ENCODE measurements at regions not wholly inside any gene's neighbourhood (a gene's known extent, or its start where the extent isn't known, plus 50 kb on each side); places are given as distances from the start of the nearest gene placed in this dataset.

DNA sequence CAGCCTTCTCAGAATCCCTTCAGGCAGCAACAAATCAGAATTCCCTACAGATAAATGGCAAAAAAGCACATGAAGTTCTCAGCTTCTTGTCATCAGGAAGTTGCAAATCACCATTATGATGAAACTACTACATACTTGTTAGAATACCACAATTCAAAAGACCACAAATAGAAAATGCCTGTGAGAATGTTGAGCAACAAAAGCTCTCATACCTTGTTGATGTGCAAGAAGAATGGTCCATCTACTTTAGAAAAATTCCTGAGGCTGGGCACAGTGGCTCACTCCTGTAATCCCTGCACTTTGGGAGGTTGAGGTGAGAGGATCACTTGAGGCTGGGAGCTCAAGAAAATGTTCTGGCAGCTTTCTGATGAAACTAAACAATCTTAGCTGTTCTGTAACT lies 278.1 kb downstream of the ICE1 start:
- Mint-ChIP-seq H3K36me3 (ENCODE audit: low read depth) (no peaks in the 10 kb centered on the region), H3K27me3 (ENCODE audit: insufficient read depth) (no peaks in the 10 kb centered on the region)
- no peak for TF ChIP-seq CTCF (conservative IDR thresholded peaks at IDR 0.05)

GRCh38 chr5:5699062-5699461 lies 276.6 kb downstream of the ICE1 start:
- peak; percentile 64 for TF ChIP-seq CTCF (conservative IDR thresholded peaks at IDR 0.05)
- H3K9me3 ChIP-seq (ENCODE audit: control insufficient read depth, low read length) = peaks cover 18% of the 10 kb centered on the region
- H3K36me3 ChIP-seq (ENCODE audit: control insufficient read depth, insufficient read depth, low read length) = no peaks in the 10 kb centered on the region
- 91 to 93% methylated on average over 8 to 12 of the region's 12 CpGs for WGBS, 2 experiments (ENCODE audit: insufficient coverage in 1 of 2, insufficient read length in 1 of 2)
- Mint-ChIP-seq H3K4me1 (no peaks in the 10 kb centered on the region), H3K27ac (no peak overlapping the region), H3K9me3 (peaks cover 4% of the 10 kb centered on the region), H3K36me3 (ENCODE audit: low read depth) (no peaks in the 10 kb centered on the region), H3K27me3 (ENCODE audit: insufficient read depth) (no peaks in the 10 kb centered on the region), H3K4me3 (no peak overlapping the region)
- no peak overlapping the region for H3K9ac ChIP-seq (ENCODE audit: extremely low read depth, low read length, poor library complexity, severe bottlenecking)
- no peak overlapping the region for H3K27ac ChIP-seq (ENCODE audit: low read depth, low read length)
- DNase-seq = peak; percentile 68
- H3K4me3 ChIP-seq (ENCODE audit: low read length) = no peak overlapping the region
- H3K4me1 ChIP-seq (ENCODE audit: control insufficient read depth, insufficient read depth, low read length) = no peaks in the 10 kb centered on the region
- no peaks in the 10 kb centered on the region for H3K27me3 ChIP-seq (ENCODE audit: control insufficient read depth, insufficient read depth, low read length, poor library complexity, severe bottlenecking)

More for the DNA sequence above, 278.1 kb downstream of the ICE1 start:
- no peaks in the 10 kb centered on the region for H3K27me3 ChIP-seq (ENCODE audit: control insufficient read depth, insufficient read depth, low read length, poor library complexity, severe bottlenecking)
- H3K4me1 ChIP-seq (ENCODE audit: control insufficient read depth, insufficient read depth, low read length) = no peaks in the 10 kb centered on the region
- peaks cover 17% of the 10 kb centered on the region for H3K9me3 ChIP-seq (ENCODE audit: control insufficient read depth, low read length)
- no peak overlapping the region for H3K27ac ChIP-seq (ENCODE audit: low read depth, low read length)
- Mint-ChIP-seq H3K9me3 (peaks cover 2% of the 10 kb centered on the region), H3K27ac (no peak overlapping the region), H3K4me3 (no peak overlapping the region), H3K4me1 (peaks cover 3% of the 10 kb centered on the region)
- no peaks in the 10 kb centered on the region for H3K36me3 ChIP-seq (ENCODE audit: control insufficient read depth, insufficient read depth, low read length)
- no peak overlapping the region for H3K9ac ChIP-seq (ENCODE audit: extremely low read depth, low read length, poor library complexity, severe bottlenecking)
- DNase-seq = no peak
- no peak overlapping the region for H3K4me3 ChIP-seq (ENCODE audit: low read length)

DNA sequence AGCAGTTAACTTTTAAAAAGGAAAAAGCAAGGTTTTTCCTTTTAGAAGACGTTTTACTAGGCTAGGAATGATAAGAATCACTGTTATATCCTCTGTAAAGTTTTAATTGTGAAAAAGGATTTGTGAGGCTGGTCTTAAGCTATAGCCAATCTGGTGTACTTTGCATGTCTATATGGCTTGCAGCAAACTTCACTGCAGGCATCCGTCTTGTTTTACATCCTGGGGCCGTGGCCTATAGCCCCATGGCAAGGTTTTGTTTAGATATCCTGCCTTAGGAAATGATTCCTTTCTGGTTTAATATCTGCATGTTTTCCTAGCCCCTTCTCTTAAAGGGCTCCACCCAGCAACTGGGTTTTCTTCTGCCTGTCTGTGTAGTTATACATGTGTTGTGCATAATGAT lies 272.8 kb downstream of the ICE1 start:
- no peak overlapping the region for H3K4me3 ChIP-seq (ENCODE audit: low read length)
- peaks cover 18% of the 10 kb centered on the region for H3K9me3 ChIP-seq (ENCODE audit: control insufficient read depth, low read length)
- H3K4me1 Mint-ChIP-seq = no peaks in the 10 kb centered on the region
- DNase-seq = no peak
- no peaks in the 10 kb centered on the region for H3K4me1 ChIP-seq (ENCODE audit: control insufficient read depth, insufficient read depth, low read length)
- WGBS, 2 experiments (ENCODE audit: insufficient coverage in 1 of 2, insufficient read length in 1 of 2) = 41 to 62% methylated on average over 3 of the region's 3 CpGs
- H3K27ac ChIP-seq (ENCODE audit: low read depth, low read length) = no peak overlapping the region
- no peak overlapping the region for H3K9ac ChIP-seq (ENCODE audit: extremely low read depth, low read length, poor library complexity, severe bottlenecking)
- no peak overlapping the region for H3K27ac Mint-ChIP-seq
- TF ChIP-seq CTCF (conservative IDR thresholded peaks at IDR 0.05) = no peak
- H3K4me3 Mint-ChIP-seq = no peak overlapping the region
- no peaks in the 10 kb centered on the region for H3K36me3 ChIP-seq (ENCODE audit: control insufficient read depth, insufficient read depth, low read length)
- no peaks in the 10 kb centered on the region for H3K27me3 Mint-ChIP-seq (ENCODE audit: insufficient read depth)
- H3K27me3 ChIP-seq (ENCODE audit: control insufficient read depth, insufficient read depth, low read length, poor library complexity, severe bottlenecking) = no peaks in the 10 kb centered on the region
- no peaks in the 10 kb centered on the region for H3K36me3 Mint-ChIP-seq (ENCODE audit: low read depth)
- H3K9me3 Mint-ChIP-seq = peaks cover 4% of the 10 kb centered on the region
